ENCODE measurements at regions not wholly inside any gene's neighbourhood (a gene's known extent, or its start where the extent isn't known, plus 50 kb on each side); places are given as distances from the start of the nearest gene placed in this dataset.

GRCh38 chr13:78978381-78978998, 319.5 kb upstream of the OBI1 start:
- DNase-seq = peak; percentile 46

GRCh38 chr13:78977311-78977710, 318.4 kb upstream of the OBI1 start:
- DNase-seq = no peak

- DNase-seq = no peak
These were observed 317.7 kb upstream of the OBI1 start for GRCh38 chr13:78976696-78977095.

GRCh38 chr13:78972561-78972960, 313.6 kb upstream of the OBI1 start:
- no peak for DNase-seq

GRCh38 chr13:78971355-78972025, 312.5 kb upstream of the OBI1 start:
- no peak for DNase-seq

- DNase-seq = no peak
These were observed 301.9 kb upstream of the OBI1 start for GRCh38 chr13:78960881-78961280.

GRCh38 chr13:78958006-78958405, 299.1 kb upstream of the OBI1 start:
- DNase-seq = no peak

GRCh38 chr13:78940455-78941130, 281.6 kb upstream of the OBI1 start:
- no peak for DNase-seq

GRCh38 chr13:78934336-78934735, 275.4 kb upstream of the OBI1 start:
- no peak for DNase-seq

GRCh38 chr13:78915015-78915414, 256.1 kb upstream of the OBI1 start:
- no peak for DNase-seq

GRCh38 chr13:78913656-78914055, 254.7 kb upstream of the OBI1 start:
- DNase-seq = no peak

GRCh38 chr13:78910147-78910546, 251.2 kb upstream of the OBI1 start:
- DNase-seq = no peak

GRCh38 chr13:78909276-78909675, 250.3 kb upstream of the OBI1 start:
- DNase-seq = no peak

GRCh38 chr13:78907006-78907405, 248.1 kb upstream of the OBI1 start:
- DNase-seq = no peak

GRCh38 chr13:78897200-78897599, 238.2 kb upstream of the OBI1 start:
- no peak for DNase-seq

GRCh38 chr13:78884571-78884970, 225.6 kb upstream of the OBI1 start:
- no peak for DNase-seq

- DNase-seq = no peak
These were observed 222.8 kb upstream of the OBI1 start for GRCh38 chr13:78881751-78882150.

GRCh38 chr13:78881054-78881453, 222.1 kb upstream of the OBI1 start:
- DNase-seq = no peak

- no peak for DNase-seq
These were observed 218.1 kb upstream of the OBI1 start for GRCh38 chr13:78876915-78877549.

GRCh38 chr13:78875792-78876580, 217.0 kb upstream of the OBI1 start:
- no peak for DNase-seq

GRCh38 chr13:78868991-78869390, 210.0 kb upstream of the OBI1 start:
- DNase-seq = no peak

- DNase-seq = no peak
These were observed 208.7 kb upstream of the OBI1 start for GRCh38 chr13:78867655-78868054.

All from renal pelvis (tissue), 1 donor.